Smooth muscle cell (in vitro differentiated cells): ENCODE measurements at regions not wholly inside any gene's neighbourhood (a gene's known extent, or its start where the extent isn't known, plus 50 kb on each side); places are given as distances from the start of the nearest gene placed in this dataset.

Source experiments
- DNase-seq: peaks from one replicate; lab custom pipeline; 2025; ENCODE audit not compliant: unreplicated experiment; lab: John Stamatoyannopoulos, UW
- H2AFZ ChIP-seq: fragments of 200-600 bp; sonication (generic); 2 replicates; pipeline ENCODE4 v1.6.0; 2016; ENCODE audit warnings: antibody characterized with exemption, low read depth, mild to moderate bottlenecking
- H3F3A ChIP-seq: fragments of 200-600 bp; sonication (generic); 2 replicates; pipeline ENCODE4 v1.6.0; 2017; ENCODE audit warnings: antibody characterized with exemption, low read depth
- H3K27ac ChIP-seq: fragments of 200-600 bp; sonication (generic); 2 replicates; pipeline ENCODE4 v1.5.1; 2016; ENCODE audit warnings: low read depth, mild to moderate bottlenecking
- H3K27me3 ChIP-seq: fragments of 200-600 bp; sonication (generic); 2 replicates; pipeline ENCODE4 v1.6.1; 2016; ENCODE audit warnings: low read depth, mild to moderate bottlenecking
- H3K36me3 ChIP-seq: fragments of 200-600 bp; sonication (generic); 2 replicates; pipeline ENCODE4 v1.5.1; 2016; ENCODE audit warnings: low read depth
- H3K4me1 ChIP-seq: fragments of 200-600 bp; sonication (generic); 2 replicates; pipeline ENCODE4 v1.5.1; 2016; ENCODE audit warnings: low read depth
- H3K4me2 ChIP-seq: fragments of 200-600 bp; sonication (generic); 2 replicates; pipeline ENCODE4 v1.6.0; 2016; ENCODE audit warnings: mild to moderate bottlenecking
- H3K4me3 ChIP-seq: fragments of 200-600 bp; sonication (generic); 2 replicates; pipeline ENCODE4 v1.5.1; 2016; ENCODE audit warnings: mild to moderate bottlenecking
- H3K79me2 ChIP-seq: fragments of 200-600 bp; sonication (generic); 2 replicates; pipeline ENCODE4 v1.6.0; 2016; ENCODE audit warnings: low read depth, mild to moderate bottlenecking
- H3K9ac ChIP-seq: fragments of 200-600 bp; sonication (generic); 2 replicates; pipeline ENCODE4 v1.6.0; 2016; ENCODE audit warnings: low read depth
- H3K9me3 ChIP-seq: fragments of 200-600 bp; sonication (generic); replicated peaks from 2 replicates; pipeline ENCODE4 v1.5.1; 2016; ENCODE audit warnings: low read depth
- H4K20me1 ChIP-seq: fragments of 200-600 bp; sonication (generic); 2 replicates; pipeline ENCODE4 v1.6.0; 2016; ENCODE audit warnings: low read depth
- WGBS: methylation state at CpG from one replicate; pipeline ENCODE4 v1.1.7; 2016; ENCODE audit warnings: low lambda C conversion rate; 5-methylcytosine and 5-hydroxymethylcytosine counted together
- TF ChIP-seq, protein P1 (sequence below): fragments of 200-600 bp; sonication (generic); IDR thresholded peaks from 2 replicates; pipeline ENCODE4 v1.5.1; 2017; ENCODE audit warnings: borderline replicate concordance, mild to moderate bottlenecking, antibody characterized with exemption; ENCODE audit not compliant: insufficient read depth, poor library complexity, severe bottlenecking

DNA sequence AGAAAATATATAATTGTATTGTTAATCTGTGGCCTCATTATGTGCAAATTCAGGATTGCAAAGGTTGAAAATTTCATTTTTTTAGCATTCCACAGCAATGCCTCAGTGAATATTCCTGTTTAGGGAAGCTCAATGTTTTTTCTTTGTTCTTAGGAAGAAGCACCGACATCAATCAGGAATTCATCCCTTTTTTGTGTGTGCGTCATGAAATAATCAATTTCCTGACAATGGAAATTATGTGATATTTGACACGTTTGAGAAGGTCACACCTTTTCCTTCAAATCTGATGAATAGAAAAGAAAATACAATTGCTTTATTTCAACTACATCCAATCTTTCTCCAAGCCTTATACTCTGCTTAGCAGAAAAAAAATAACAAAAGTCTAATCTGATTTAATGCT lies 662.8 kb upstream of the FTMT start:
- 94% methylated on average over 3 of the region's 3 CpGs for WGBS
- Histone ChIP-seq H3F3A (peaks cover 4% of the 10 kb centered on the region), H3K27me3 (peaks cover 8% of the 10 kb centered on the region), H3K27ac (no peak overlapping the region), H3K4me1 (no peaks in the 10 kb centered on the region), H4K20me1 (no peaks in the 10 kb centered on the region), H3K9ac (no peak overlapping the region), H3K36me3 (no peaks in the 10 kb centered on the region), H3K4me2 (no peak overlapping the region), H3K4me3 (no peak overlapping the region), H2AFZ (no peak overlapping the region), H3K79me2 (no peaks in the 10 kb centered on the region), H3K9me3 (no peaks in the 10 kb centered on the region)
- no peak for DNase-seq
- TF ChIP-seq, protein P1, sequence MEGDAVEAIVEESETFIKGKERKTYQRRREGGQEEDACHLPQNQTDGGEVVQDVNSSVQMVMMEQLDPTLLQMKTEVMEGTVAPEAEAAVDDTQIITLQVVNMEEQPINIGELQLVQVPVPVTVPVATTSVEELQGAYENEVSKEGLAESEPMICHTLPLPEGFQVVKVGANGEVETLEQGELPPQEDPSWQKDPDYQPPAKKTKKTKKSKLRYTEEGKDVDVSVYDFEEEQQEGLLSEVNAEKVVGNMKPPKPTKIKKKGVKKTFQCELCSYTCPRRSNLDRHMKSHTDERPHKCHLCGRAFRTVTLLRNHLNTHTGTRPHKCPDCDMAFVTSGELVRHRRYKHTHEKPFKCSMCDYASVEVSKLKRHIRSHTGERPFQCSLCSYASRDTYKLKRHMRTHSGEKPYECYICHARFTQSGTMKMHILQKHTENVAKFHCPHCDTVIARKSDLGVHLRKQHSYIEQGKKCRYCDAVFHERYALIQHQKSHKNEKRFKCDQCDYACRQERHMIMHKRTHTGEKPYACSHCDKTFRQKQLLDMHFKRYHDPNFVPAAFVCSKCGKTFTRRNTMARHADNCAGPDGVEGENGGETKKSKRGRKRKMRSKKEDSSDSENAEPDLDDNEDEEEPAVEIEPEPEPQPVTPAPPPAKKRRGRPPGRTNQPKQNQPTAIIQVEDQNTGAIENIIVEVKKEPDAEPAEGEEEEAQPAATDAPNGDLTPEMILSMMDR: no peak

DNA sequence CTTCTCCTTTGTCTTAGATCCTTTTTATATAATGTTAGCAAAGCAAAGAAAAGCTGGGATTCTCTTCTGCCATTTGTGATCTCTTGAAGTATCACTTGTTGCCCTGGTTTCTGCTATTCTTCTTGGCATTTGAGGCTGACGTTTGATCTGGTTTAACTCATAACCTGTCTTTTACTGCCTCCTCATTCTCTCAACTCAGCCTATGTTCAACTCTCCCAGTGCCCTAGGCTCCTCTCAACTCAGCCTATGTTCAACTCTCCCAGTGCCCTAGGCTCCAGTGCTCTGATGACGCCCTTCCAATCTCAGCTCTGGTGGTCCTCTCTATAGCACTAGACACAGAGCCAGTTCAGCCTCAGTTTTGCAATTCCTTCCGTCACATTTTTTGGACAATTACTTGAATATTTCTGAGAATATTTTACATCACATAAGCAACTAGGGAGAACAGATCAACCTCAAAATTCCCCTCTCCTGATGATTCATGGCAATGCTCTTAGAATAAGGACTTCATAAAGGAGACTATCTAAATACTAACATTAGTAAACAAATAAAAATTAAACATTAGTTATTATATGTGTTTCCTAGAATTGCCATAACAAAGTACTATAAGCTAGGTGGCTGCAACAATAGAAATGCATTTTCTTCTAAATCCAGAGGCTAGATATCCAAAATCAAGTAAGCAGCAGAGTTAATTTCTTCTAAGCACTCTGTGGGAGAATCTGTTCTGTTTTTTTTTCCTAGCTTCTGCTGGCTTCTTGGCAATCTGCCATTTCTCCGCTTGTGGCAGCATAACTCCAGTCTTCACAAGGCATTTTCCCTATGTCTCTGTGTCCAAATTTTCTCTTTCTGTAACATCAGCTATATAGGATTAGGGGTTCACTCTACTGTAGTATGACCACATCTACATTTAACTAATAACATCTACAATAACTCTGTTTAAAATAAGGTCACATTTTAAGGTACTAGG lies 662.1 kb upstream of the FTMT start:
- H2AFZ ChIP-seq: peak overlapping the region; percentile 51
- 57% methylated on average over 4 of the region's 4 CpGs for WGBS

DNA sequence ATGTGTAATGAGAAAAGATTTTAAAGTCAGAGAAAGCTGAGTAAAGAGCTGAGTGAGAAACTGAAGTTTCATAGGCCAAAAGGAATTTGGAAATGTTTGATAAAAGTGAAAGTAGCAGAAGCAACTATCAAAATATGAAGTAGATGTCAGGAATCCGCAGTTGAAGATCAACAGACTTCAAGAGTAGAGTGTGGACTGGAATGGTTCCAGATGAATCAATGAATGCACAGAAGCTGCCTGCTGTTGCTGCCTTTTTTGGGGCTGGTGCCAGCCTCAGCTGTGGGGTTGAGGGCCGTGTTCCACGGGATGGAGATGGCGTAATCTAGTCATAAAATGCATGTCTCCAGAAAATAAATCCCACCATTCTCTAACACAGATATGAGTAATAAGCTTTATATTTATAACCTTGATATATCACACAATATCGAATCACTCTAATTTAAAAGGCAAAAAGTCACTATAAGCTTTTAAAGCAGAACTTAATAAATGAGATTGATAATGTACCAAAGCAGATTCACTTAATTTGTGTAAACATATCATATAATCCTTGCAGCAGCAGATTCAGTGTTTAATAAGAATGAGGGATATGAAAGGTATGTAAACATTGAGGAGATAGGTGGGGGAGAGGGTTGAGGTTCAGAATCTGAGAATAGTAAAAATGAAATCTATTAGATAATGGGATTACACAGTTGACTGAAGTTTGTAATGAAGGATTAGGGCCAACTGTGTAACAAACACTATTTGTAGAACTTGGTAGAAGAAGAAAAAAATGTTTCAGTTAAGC lies 652.3 kb upstream of the FTMT start:
- DNase-seq: peak; percentile 2
- peak overlapping the region; percentile 55 for H3K4me2 ChIP-seq
- H3K79me2 ChIP-seq: no peaks in the 10 kb centered on the region
- no peak overlapping the region for H3K27ac ChIP-seq
- no peaks in the 10 kb centered on the region for H3K4me1 ChIP-seq
- H3K27me3 ChIP-seq: no peaks in the 10 kb centered on the region
- H4K20me1 ChIP-seq: no peaks in the 10 kb centered on the region
- 48% methylated on average over 5 of the region's 5 CpGs for WGBS
- H3K36me3 ChIP-seq: no peaks in the 10 kb centered on the region
- H3K4me3 ChIP-seq: no peak overlapping the region
- TF ChIP-seq, protein P1: no peak
- no peaks in the 10 kb centered on the region for H3F3A ChIP-seq
- peak overlapping the region; percentile 16 for H2AFZ ChIP-seq
- no peaks in the 10 kb centered on the region for H3K9me3 ChIP-seq
- H3K9ac ChIP-seq: no peak overlapping the region

More for the DNA sequence above, 662.1 kb upstream of the FTMT start:
- peaks cover 4% of the 10 kb centered on the region for H3F3A ChIP-seq
- H3K9me3 ChIP-seq: no peaks in the 10 kb centered on the region
- DNase-seq: no peak
- H3K27ac ChIP-seq: peak overlapping the region; percentile 51
- H3K27me3 ChIP-seq: peaks cover 5% of the 10 kb centered on the region
- H3K4me3 ChIP-seq: no peak overlapping the region
- H3K4me1 ChIP-seq: no peaks in the 10 kb centered on the region
- TF ChIP-seq, protein P1: no peak
- no peaks in the 10 kb centered on the region for H3K79me2 ChIP-seq
- H3K4me2 ChIP-seq: peak overlapping the region; percentile 56
- no peaks in the 10 kb centered on the region for H3K36me3 ChIP-seq
- H3K9ac ChIP-seq: no peak overlapping the region
- H4K20me1 ChIP-seq: no peaks in the 10 kb centered on the region
